ENCODE measurements at regions not wholly inside any gene's neighbourhood (a gene's known extent, or its start where the extent isn't known, plus 50 kb on each side); places are given as distances from the start of the nearest gene placed in this dataset.

GRCh38 chr18:72692086-72692485, 147.9 kb upstream of the CBLN2 start:
- Mint-ChIP-seq H3K27ac (no peak overlapping the region), H3K27me3 (no peaks in the 10 kb centered on the region), H3K9me3 (no peaks in the 10 kb centered on the region), H3K36me3 (ENCODE audit: low read depth) (no peaks in the 10 kb centered on the region), H3K4me3 (no peak overlapping the region), H3K4me1 (ENCODE audit: low read depth) (no peaks in the 10 kb centered on the region)
- Histone ChIP-seq H3K27ac (ENCODE audit: low read depth in 1 of 2, low read length in 2 of 2) (no peak overlapping the region), H3K36me3 (ENCODE audit: insufficient read depth, low read length) (no peaks in the 10 kb centered on the region), H3K27me3 (ENCODE audit: control insufficient read depth in 1 of 2, insufficient read depth in 2 of 2, low read length in 2 of 2) (no peaks in the 10 kb centered on the region), H3K4me3 (ENCODE audit: low read length) (no peak overlapping the region), H3K9me3 (ENCODE audit: control insufficient read depth in 1 of 2, insufficient read depth in 1 of 2, low read length in 2 of 2) (peaks cover 0 to 7% of the 10 kb centered on the region in 2 experiments), H3K4me1 (ENCODE audit: insufficient read depth, low read length) (no peaks in the 10 kb centered on the region)
- CTCF ChIA-PET, result no interaction called here
- TF ChIP-seq CTCF (IDR thresholded peaks at IDR 0.05), result no peak
- intact Hi-C loops (cut with DNase I, micrococcal nuclease), result no loop called here
- DNase-seq (no peak), ATAC-seq (ENCODE audit: poor library complexity) (no peak)
- POLR2A ChIA-PET, result no interaction called here

GRCh38 chr18:72687736-72688135, 143.6 kb upstream of the CBLN2 start:
- Mint-ChIP-seq H3K4me3 (no peak overlapping the region), H3K36me3 (ENCODE audit: low read depth) (no peaks in the 10 kb centered on the region), H3K27ac (no peak overlapping the region), H3K9me3 (no peaks in the 10 kb centered on the region), H3K27me3 (no peaks in the 10 kb centered on the region), H3K4me1 (ENCODE audit: low read depth) (no peaks in the 10 kb centered on the region)
- Histone ChIP-seq H3K4me1 (ENCODE audit: insufficient read depth, low read length) (no peaks in the 10 kb centered on the region), H3K27me3 (ENCODE audit: control insufficient read depth in 1 of 2, insufficient read depth in 2 of 2, low read length in 2 of 2) (no peaks in the 10 kb centered on the region), H3K27ac (ENCODE audit: low read depth in 1 of 2, low read length in 2 of 2) (no peak overlapping the region), H3K36me3 (ENCODE audit: insufficient read depth, low read length) (no peaks in the 10 kb centered on the region), H3K4me3 (ENCODE audit: low read length) (no peak overlapping the region), H3K9me3 (ENCODE audit: control insufficient read depth in 1 of 2, insufficient read depth in 1 of 2, low read length in 2 of 2) (peaks cover 0 to 12% of the 10 kb centered on the region in 2 experiments)
- ChIA-PET CTCF (no interaction called here), POLR2A (no interaction called here)
- no peak for DNase-seq
- intact Hi-C loops (cut with DNase I, micrococcal nuclease), result no loop called here
- no peak for ATAC-seq (ENCODE audit: poor library complexity)
- no peak for TF ChIP-seq CTCF (IDR thresholded peaks at IDR 0.05)

GRCh38 chr18:72675394-72675793, 131.3 kb upstream of the CBLN2 start:
- no peak overlapping the region for H3K4me3 ChIP-seq (ENCODE audit: low read length)
- H3K4me3 Mint-ChIP-seq, result no peak overlapping the region
- no peaks in the 10 kb centered on the region for H3K4me1 ChIP-seq (ENCODE audit: insufficient read depth, low read length)
- ATAC-seq (ENCODE audit: poor library complexity), result no peak
- H3K9me3 ChIP-seq (ENCODE audit: control insufficient read depth in 1 of 2, insufficient read depth in 1 of 2, low read length in 2 of 2), result peaks cover 0 to 8% of the 10 kb centered on the region in 2 experiments
- no peak overlapping the region for H3K27ac Mint-ChIP-seq
- H3K4me1 Mint-ChIP-seq (ENCODE audit: low read depth), result no peaks in the 10 kb centered on the region
- H3K27me3 Mint-ChIP-seq, result peaks cover 11% of the 10 kb centered on the region
- intact Hi-C loops (cut with DNase I, micrococcal nuclease), result no loop called here
- CTCF ChIA-PET, result no interaction called here
- H3K36me3 Mint-ChIP-seq (ENCODE audit: low read depth), result no peaks in the 10 kb centered on the region
- H3K9me3 Mint-ChIP-seq, result no peaks in the 10 kb centered on the region
- POLR2A ChIA-PET, result no interaction called here
- no peaks in the 10 kb centered on the region for H3K36me3 ChIP-seq (ENCODE audit: insufficient read depth, low read length)
- no peak for DNase-seq
- H3K27ac ChIP-seq (ENCODE audit: low read depth in 1 of 2, low read length in 2 of 2), result no peak overlapping the region
- TF ChIP-seq CTCF (IDR thresholded peaks at IDR 0.05), result no peak
- no peaks in the 10 kb centered on the region for H3K27me3 ChIP-seq (ENCODE audit: control insufficient read depth in 1 of 2, insufficient read depth in 2 of 2, low read length in 2 of 2)
